IMR-90 (cell line): ENCODE measurements at regions not wholly inside any gene's neighbourhood (a gene's known extent, or its start where the extent isn't known, plus 50 kb on each side); places are given as distances from the start of the nearest gene placed in this dataset.
"Not testable (repeated sequence)": the region's sequence is repeated elsewhere in the genome, so short reads cannot be mapped to it uniquely, and the experiment has no call there.

ENCODE experiments used
- CTCF ChIP-seq: conservative IDR thresholded peaks from 2 replicates; pipeline ENCODE4 v1.5.1; 2012; ENCODE audit warnings: mild to moderate bottlenecking, low read depth, low read length, improper control_type of control experiment
- TF ChIP-seq, protein P1 (sequence below): fragments of 150-350 bp; IDR thresholded peaks from 2 replicates; pipeline ENCODE4 v1.6.1; 2016; ENCODE audit warnings: low read depth, mild to moderate bottlenecking, low read length, moderate library complexity, borderline replicate concordance

DNA sequence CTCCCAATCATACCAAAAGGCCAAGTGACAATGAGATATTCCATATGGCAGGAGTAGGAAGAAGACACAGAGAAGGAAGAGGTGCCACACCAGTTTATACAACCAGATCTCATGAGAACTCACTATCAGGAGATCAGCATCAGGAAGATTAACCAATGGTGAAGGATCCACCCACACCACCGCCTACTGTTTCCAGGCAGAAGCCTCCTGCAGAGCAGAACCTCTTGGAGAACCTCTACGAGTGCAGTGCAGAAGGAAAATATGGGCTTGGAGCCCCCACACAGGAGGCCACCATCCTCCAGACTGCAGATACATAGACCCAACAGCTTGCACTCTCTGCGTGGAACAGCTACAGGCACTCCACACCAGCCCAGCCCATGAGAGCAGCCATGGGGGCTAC, 264.4 kb downstream of the POTED start:
- TF ChIP-seq, protein P1, sequence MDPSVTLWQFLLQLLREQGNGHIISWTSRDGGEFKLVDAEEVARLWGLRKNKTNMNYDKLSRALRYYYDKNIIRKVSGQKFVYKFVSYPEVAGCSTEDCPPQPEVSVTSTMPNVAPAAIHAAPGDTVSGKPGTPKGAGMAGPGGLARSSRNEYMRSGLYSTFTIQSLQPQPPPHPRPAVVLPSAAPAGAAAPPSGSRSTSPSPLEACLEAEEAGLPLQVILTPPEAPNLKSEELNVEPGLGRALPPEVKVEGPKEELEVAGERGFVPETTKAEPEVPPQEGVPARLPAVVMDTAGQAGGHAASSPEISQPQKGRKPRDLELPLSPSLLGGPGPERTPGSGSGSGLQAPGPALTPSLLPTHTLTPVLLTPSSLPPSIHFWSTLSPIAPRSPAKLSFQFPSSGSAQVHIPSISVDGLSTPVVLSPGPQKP: not testable (repeated sequence)
- not testable (repeated sequence) for TF ChIP-seq CTCF
